Activated T-cell treated with anti-CD3 and anti-CD28 coated beads for 48 hours (primary cell): ENCODE measurements at regions not wholly inside any gene's neighbourhood (a gene's known extent, or its start where the extent isn't known, plus 50 kb on each side); places are given as distances from the start of the nearest gene placed in this dataset.

ENCODE experiments used
- DNase-seq: peaks from one replicate; pipeline ENCODE4 v3.0.0-alpha.2; 2020; ENCODE audit warnings: low read depth

- no peak for DNase-seq
Observed at GRCh38 chr4:111664308-111664945, 480.8 kb upstream of the FAM241A start.

- DNase-seq = no peak
Observed at GRCh38 chr4:111666826-111667360, 478.4 kb upstream of the FAM241A start.

- DNase-seq = no peak
Observed at GRCh38 chr4:111671756-111672155, 473.5 kb upstream of the FAM241A start.

- DNase-seq = no peak
Observed at GRCh38 chr4:111675746-111676145, 469.5 kb upstream of the FAM241A start.

- DNase-seq = no peak
Observed at GRCh38 chr4:111676533-111676932, 468.7 kb upstream of the FAM241A start.

- DNase-seq = no peak
Observed at GRCh38 chr4:111678479-111678878, 466.8 kb upstream of the FAM241A start.

- DNase-seq = no peak
Observed at GRCh38 chr4:111678908-111679307, 466.3 kb upstream of the FAM241A start.

- no peak for DNase-seq
Observed at GRCh38 chr4:111681270-111681669, 464.0 kb upstream of the FAM241A start.

- DNase-seq = no peak
Observed at GRCh38 chr4:111681751-111682150, 463.5 kb upstream of the FAM241A start.

- DNase-seq = no peak
Observed at GRCh38 chr4:111685205-111685604, 460.0 kb upstream of the FAM241A start.

- DNase-seq = no peak
Observed at GRCh38 chr4:111689214-111689613, 456.0 kb upstream of the FAM241A start.

GRCh38 chr4:111689731-111690130, 455.5 kb upstream of the FAM241A start:
- no peak for DNase-seq

- no peak for DNase-seq
Observed at GRCh38 chr4:111693758-111694157, 451.5 kb upstream of the FAM241A start.

GRCh38 chr4:111695677-111696076, 449.6 kb upstream of the FAM241A start:
- no peak for DNase-seq

- DNase-seq = no peak
Observed at GRCh38 chr4:111696505-111696904, 448.7 kb upstream of the FAM241A start.

- DNase-seq = no peak
Observed at GRCh38 chr4:111697176-111697942, 447.9 kb upstream of the FAM241A start.

GRCh38 chr4:111698361-111698760, 446.9 kb upstream of the FAM241A start:
- no peak for DNase-seq

- DNase-seq = no peak
Observed at GRCh38 chr4:111699165-111699564, 446.1 kb upstream of the FAM241A start.

- DNase-seq = no peak
Observed at GRCh38 chr4:111701102-111701501, 444.2 kb upstream of the FAM241A start.

GRCh38 chr4:111707491-111707890, 437.8 kb upstream of the FAM241A start:
- DNase-seq = no peak

GRCh38 chr4:111712093-111712677, 433.1 kb upstream of the FAM241A start:
- no peak for DNase-seq

- no peak for DNase-seq
Observed at GRCh38 chr4:111713276-111713675, 432.0 kb upstream of the FAM241A start.

- no peak for DNase-seq
Observed at GRCh38 chr4:111717921-111718320, 427.3 kb upstream of the FAM241A start.
